Kidney epithelial cell (primary cell): ENCODE measurements at regions not wholly inside any gene's neighbourhood (a gene's known extent, or its start where the extent isn't known, plus 50 kb on each side); places are given as distances from the start of the nearest gene placed in this dataset.

Experiments
- DNase-seq: peaks from one replicate; pipeline ENCODE4 v3.0.0-alpha.2; 2010; ENCODE audit warnings: low read depth
- H3K27me3 ChIP-seq: 2 replicates; pipeline ENCODE4 v1.6.0; 2011; ENCODE audit warnings: low read length; ENCODE audit not compliant: control insufficient read depth, insufficient read depth
- H3K36me3 ChIP-seq: 2 replicates; pipeline ENCODE4 v1.5.1; 2011; ENCODE audit warnings: low read length; ENCODE audit not compliant: control insufficient read depth, insufficient read depth
- H3K4me3 ChIP-seq: 2 replicates; pipeline ENCODE4 v1.5.1; 2011; ENCODE audit warnings: low read depth, mild to moderate bottlenecking, control low read depth, low read length
- CTCF ChIP-seq: IDR thresholded peaks from 2 replicates; pipeline ENCODE4 v1.5.1; 2011; ENCODE audit warnings: mild to moderate bottlenecking, moderate library complexity, low read length, control low read depth, inconsistent platforms; ENCODE audit not compliant: insufficient read depth, poor library complexity, severe bottlenecking

GRCh38 chr15:29451201-29451781, 181.7 kb upstream of the NSMCE3 start:
- no peak for DNase-seq
- TF ChIP-seq CTCF = peak; percentile 44
- Histone ChIP-seq H3K4me3 (no peak overlapping the region), H3K36me3 (no peaks in the 10 kb centered on the region), H3K27me3 (no peaks in the 10 kb centered on the region)

- H3K36me3 ChIP-seq = no peaks in the 10 kb centered on the region
- H3K4me3 ChIP-seq = no peak overlapping the region
- no peak for TF ChIP-seq CTCF
- H3K27me3 ChIP-seq = no peaks in the 10 kb centered on the region
- DNase-seq = no peak
Observed at GRCh38 chr15:29449136-29449535, 179.5 kb upstream of the NSMCE3 start.

- Histone ChIP-seq H3K4me3 (no peak overlapping the region), H3K36me3 (no peaks in the 10 kb centered on the region), H3K27me3 (no peaks in the 10 kb centered on the region)
- no peak for DNase-seq
- TF ChIP-seq CTCF = no peak
Observed at GRCh38 chr15:29448320-29448719, 178.7 kb upstream of the NSMCE3 start.

GRCh38 chr15:29446480-29446879, 176.9 kb upstream of the NSMCE3 start:
- no peak for DNase-seq
- no peak for TF ChIP-seq CTCF

GRCh38 chr15:29442532-29442931, 172.9 kb upstream of the NSMCE3 start:
- Histone ChIP-seq H3K4me3 (no peak overlapping the region), H3K27me3 (no peaks in the 10 kb centered on the region), H3K36me3 (no peaks in the 10 kb centered on the region)
- TF ChIP-seq CTCF = no peak
- DNase-seq = no peak

More at GRCh38 chr15:29446480-29446879, 176.9 kb upstream of the NSMCE3 start:
- H3K4me3 ChIP-seq = no peak overlapping the region
- no peaks in the 10 kb centered on the region for H3K36me3 ChIP-seq
- H3K27me3 ChIP-seq = no peaks in the 10 kb centered on the region

- DNase-seq = no peak
- H3K4me3 ChIP-seq = no peak overlapping the region
- no peak for TF ChIP-seq CTCF
- no peaks in the 10 kb centered on the region for H3K27me3 ChIP-seq
- H3K36me3 ChIP-seq = no peaks in the 10 kb centered on the region
Observed at GRCh38 chr15:29440541-29440940, 170.9 kb upstream of the NSMCE3 start.
